GM21381 (cell line): ENCODE measurements at regions not wholly inside any gene's neighbourhood (a gene's known extent, or its start where the extent isn't known, plus 50 kb on each side); places are given as distances from the start of the nearest gene placed in this dataset.
"Not testable (repeated sequence)": the region's sequence is repeated elsewhere in the genome, so short reads cannot be mapped to it uniquely, and the experiment has no call there.

Experiments used
- ATAC-seq: cut with Tn5 transposase; IDR thresholded peaks from one replicate; pipeline ENCODE4 v1.9.1; 2021; ENCODE audit warnings: mild to moderate bottlenecking, moderate library complexity; ENCODE audit not compliant: unreplicated experiment

DNA sequence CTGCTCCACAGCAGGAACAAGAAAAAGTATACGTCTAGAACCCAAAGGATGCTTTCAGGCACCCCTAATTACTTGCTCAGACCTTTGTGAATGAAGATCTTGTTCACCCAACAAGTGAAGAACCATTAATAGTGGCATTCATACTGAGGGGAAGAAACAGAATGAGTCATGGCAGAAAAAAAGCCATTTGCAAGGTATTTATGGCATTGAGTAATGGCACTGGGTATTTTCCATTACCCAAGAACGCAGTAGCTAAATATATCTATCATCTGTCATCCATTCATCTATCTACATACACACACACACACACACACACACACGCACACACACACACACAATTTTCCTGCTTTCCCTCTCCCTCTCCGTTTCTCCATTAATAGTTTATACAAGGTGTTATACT, 56.4 kb upstream of the XIRP2 start:
- ATAC-seq = no peak

DNA sequence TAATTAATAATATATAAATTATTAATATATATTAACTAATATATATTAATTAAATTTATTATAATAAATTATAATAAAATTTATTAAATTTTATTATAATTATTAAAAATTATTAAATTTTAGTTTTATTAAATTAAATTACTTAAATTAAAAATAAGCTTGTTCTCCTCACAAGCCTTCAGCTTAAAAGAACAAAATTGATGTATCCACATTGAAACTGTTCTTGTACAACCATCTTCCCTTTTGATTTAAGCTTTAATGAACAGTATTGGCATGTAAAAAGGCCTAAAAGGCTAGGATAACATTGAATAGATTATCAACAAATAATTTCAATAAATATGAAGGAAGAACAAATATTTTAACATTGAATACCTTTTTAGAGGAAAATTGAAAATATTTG, 62.4 kb upstream of the XIRP2 start:
- no peak for ATAC-seq

DNA sequence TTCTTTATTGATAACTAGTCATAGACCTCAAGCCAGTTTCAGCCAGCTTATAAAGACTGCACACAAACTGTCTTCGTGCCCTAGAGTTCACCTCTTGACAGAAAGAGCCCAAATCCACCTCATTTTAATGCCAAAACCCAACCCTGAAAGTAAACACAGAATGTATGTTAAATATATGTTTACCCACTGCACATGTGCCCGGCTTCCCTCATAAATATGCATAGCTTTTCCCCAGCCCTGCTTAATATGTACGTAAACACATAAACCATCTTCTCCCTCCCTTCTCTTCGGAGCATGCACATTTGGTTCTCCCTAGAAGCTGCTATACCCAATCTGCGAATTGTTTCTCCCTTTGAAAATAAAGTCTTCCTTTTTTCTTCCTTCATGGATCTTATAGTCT, 73.9 kb upstream of the XIRP2 start:
- no peak for ATAC-seq

DNA sequence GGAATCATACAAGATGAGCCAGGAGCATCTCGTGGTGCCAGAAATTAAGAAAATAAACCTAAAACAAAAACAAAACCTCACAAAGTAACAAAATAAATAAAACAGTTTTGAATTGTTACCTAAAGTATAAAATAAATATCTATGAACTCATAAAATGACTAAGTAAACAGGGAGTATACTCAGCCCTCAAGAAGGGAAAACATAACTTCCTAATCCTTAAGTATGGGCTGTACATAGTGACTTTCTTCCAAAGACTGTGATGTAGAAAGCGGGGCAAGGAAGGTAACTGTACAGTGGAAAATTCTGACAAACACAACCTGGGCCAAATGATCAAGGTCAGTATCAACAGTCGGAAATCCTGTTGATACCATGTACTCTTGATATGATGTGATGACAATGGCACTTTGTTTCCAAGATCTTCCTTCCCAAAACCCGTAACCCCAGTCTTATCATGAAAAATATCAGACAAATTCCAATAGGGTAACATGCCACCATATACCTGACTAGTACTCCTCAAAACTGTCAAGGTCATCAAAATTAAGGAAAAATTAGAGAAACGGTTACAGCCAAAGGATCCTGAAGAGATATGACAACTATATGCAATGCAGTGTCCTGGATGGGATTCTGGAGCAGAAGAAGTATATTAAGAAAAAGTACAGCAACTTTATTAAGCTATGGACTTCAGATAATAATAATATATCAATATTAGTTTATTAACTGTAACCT, 76.0 kb upstream of the XIRP2 start:
- no peak for ATAC-seq

DNA sequence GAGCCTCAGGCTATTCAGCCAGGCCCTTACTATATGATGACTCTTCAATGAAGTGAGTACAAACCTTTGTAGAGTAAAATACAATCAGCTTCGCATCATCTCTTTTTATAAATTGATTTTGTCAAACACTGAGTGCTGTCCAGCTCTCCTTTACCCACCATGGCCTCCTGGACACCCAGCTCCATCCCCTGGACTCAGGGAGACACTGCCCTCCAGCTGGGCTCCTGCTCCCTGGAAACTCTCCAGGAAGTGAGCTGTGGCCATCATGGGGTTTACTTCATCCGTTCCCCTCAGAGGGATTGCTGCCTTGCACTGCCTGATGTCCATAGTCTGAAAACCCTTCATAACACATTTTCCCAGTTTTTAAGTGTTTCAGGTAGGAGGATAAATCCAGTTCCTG, 82.5 kb upstream of the XIRP2 start:
- no peak for ATAC-seq

DNA sequence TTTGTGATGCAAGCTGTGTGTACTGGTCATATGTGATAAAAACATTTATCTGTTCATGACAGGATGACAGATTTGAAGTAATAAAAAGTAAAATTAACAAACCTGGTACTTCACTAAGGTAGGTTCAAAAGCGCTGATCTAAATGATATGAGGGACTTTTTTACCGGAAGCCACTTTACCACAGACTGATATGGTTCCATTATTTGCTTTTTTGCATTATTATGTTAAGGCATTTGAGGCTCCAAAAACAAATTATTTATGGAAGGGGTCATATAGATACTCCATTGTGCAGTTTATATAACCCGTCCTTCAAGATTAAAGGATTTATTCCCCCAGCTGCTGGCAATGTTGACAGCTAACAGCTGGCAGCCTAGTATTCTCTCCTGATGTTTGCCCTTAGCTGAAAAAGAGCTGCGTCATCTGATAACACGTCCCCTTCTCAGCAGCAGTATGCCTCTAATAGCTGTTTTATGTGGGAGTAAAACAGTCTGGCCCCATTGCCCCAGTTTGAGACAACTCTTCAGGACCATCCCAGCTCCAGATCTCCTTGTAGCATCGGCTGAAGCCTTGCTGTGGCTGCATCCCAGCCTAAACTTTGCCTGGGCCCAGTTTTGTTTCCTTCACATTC, 84.8 kb upstream of the XIRP2 start:
- no peak for ATAC-seq

DNA sequence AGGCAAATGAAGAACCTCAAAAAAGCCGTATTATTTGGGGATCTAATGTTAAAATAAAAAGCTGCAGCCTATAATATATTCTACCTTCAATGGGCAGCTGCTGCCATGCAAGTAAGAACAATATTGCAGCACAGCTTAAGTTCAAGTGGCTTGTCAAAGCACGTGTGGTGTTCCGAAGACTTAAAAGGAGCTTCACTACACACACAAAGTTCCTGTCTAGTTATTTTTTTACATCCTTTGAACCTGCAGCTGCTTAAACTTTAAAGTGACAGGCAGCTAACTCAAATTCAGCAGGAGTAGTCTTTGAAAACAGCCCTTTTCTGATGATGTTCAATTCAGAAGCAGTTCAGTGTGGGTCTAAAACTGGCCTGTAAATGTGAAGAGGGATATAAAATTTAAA, 85.8 kb upstream of the XIRP2 start:
- no peak for ATAC-seq

DNA sequence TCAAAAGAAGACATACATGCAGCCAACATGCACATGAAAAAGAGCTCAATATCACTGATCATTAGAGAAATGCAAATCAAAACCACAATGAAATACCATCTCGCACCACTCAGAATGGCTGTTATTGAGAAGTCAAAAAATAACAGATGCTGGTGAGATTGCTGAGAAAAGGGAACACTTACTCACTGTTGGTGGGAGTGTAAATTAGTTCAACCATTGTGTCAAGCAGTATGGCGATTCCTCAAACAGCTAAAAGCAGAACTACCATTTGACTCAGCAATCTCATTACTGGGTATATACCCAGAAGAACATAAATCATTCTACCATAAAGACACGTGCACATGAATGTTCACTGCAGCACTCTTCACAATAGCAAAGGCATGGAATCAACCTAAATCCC, 95.5 kb upstream of the XIRP2 start:
- ATAC-seq = no peak

DNA sequence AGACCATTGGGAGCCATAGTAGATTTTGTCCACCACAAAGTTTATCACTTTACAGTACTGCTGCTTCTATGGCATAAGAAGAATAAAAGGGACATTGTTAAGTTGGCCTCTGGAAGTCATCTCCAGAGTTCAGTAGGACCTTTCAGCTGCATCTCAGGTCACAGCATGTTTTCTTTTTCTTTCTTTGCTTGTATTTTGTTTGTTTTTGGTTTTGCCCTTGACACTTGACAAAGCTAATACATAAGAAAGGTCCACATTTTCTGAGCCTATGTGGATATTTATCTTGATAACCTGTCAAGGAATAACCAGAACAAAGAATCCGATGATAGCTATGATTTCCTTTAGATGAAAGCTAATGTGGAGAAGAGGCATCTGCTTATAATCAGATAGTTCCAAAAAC, 101.6 kb upstream of the XIRP2 start:
- ATAC-seq = no peak

DNA sequence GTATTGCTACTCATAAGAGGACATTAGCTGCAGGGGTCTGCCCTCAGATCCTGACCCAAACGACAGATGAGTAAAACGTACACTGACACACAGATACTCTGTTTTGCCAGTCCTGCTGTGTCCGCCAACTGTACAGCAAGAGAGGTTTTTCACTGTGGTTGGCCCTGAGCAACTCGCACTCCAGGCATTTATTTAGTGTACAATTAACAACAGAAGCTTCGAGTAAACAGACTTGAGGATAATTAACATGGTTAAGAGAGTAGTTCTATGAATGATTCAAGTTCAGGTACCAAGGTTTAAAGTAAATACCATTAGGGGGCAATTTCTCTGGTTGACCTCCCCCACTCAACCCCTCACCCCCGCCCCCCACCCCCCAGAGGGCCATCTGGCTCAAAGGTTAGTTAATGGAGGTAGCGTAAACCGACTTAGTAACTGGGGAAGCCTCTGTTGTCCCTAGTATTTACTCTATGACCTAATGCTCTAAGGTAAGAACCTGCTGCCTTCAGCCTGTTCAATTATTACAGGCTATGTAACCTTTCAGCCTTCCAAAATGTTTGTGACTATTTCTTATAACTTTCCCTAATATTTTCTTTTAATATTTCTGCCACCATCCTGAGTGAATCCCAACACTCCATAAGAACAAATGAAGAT, 103.9 kb upstream of the XIRP2 start:
- no peak for ATAC-seq

DNA sequence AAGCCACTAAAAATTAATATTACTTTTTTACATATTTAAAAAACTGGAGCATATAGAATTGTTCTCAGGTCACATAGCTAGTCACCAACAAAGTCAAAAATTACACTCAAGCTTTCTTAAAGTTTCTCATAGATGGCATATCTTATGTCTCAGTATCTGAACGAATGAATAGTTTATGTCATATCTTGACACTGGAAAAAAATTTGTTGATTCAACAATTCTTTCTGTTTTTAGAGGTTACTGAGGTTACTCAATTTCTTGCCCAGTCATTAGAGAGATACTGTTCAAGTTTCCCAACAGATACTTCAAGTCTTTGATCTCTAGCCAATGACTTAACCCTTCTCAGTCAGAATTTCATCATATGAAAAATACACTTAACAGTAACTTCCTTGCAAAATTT, 113.1 kb upstream of the XIRP2 start:
- no peak for ATAC-seq

DNA sequence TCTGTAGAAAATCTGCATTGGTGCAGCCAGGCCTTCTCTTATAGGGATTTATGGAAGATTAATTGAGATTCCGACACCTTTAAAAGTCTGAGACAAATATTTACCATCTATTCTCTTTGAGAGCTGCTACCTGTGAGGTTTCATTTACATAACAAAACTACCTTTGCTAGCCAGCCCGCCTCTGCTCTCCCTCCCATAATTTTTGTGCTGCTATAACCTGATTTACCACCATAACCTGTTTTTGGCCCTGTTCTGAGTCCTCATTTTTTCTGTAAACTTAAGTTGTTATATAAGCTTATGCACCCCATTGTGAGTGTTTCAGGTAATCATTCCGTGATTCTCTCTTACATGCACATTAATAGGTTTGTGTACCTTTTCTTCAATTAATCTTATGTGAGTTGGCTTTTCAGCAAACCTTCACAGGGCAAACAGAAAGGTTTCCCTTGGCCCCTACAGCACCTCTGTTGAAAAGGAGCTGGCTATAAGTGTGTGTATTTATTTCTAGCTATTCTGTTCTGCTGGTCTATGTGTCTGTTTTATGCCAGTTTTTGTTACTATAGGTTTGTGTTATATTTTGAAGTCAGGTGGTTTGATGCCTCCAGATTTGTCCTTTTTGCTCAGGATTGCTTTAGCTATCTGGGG, 114.9 kb upstream of the XIRP2 start:
- no peak for ATAC-seq

DNA sequence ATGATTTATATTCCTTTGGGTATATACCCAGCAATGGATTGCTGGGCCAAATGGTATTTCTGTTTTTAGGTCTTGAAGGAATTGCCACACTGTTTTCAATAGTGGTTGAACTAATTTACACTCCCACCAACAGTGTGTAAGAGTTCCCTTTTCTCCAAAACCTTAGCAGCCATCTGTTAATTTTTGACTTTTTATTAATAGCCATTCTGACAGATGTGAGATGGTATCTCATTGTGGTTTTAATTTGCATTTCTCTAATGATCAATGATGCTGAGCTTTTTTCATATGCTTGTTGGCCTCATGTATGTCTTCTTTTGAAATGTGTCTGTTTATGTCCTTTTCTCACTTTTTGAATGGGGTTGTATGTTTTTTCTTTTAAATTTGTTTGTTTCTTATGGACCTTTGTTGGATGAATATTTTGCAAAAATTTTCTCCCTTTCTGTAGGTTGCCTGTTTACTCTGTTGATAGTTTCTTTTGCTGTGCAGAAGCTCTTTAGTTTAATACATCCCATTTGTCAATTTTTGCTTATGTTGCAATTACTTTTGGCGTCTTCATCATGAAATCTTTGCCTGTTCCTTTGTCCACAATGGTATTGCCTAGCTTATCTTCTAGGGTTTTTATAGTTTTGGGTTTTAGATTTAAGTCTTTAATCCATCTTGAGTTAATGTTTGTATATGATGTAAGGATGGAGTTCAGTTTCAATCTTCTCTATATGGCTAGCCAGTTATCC, 119.7 kb upstream of the XIRP2 start:
- ATAC-seq = peak; percentile 68

DNA sequence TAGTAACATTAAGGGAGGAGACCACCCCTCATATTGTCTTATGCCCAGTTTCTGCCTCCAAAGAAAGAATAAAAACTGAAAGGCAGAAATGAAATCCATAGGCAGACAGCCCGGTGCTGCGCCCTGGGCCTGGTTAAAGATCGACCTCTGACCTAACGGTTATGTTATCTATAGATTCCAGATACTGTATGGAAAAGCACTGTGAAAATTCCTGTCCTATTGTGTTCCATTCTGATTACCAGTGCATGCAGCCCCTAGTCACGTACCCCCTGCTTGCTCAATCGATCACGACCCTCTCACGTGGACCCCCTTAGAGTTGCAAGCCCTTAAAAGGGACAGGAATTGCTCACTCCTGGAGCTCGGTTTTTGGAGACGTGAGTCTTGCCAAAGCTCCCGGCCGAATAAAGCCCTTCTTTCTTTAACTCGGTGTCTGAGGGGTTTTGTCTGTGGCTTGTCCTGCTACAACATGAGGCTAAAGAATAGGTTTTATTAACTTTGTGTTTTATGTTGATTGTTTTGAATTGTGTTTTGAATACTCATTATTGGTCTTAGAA, 121.4 kb upstream of the XIRP2 start:
- not testable (repeated sequence) for ATAC-seq

DNA sequence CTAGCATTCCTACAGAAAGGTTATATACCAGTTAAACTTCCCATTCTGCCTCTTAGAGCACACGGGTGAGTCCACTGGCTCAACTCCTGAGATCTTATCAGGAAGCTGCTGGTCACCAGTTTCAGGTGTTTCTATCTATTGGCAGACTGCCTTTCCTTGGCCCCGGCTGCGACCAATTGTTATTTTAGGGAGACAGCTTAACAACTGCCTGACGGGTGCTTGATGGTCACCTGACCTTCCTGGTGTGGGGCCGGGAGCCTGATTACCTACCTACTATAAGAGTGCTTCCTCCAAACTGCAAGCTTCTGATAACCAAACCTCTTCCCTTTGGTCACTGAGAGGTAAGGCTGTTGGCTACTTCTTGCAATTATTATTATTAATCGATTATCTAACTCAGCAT, 122.1 kb upstream of the XIRP2 start:
- ATAC-seq = no peak

DNA sequence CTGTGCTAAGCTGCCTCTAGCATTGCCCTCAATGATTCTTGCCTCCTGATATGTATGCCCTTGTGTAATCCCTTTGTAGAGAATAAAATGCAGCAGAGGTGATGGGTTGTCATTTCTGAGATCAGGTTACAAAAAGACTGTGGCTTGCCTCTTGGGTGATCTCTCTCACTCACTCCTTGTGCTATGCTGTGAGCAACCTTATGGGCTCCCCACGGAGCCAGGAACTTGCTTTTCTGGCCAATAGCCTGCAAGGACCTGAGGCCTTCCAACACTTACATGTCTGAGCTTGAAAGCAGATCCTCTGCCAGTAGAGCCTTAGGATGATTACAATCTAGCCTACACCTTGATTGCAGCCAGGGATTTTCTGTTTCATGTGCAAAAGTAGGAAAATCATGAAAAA, 123.1 kb upstream of the XIRP2 start:
- no peak for ATAC-seq

DNA sequence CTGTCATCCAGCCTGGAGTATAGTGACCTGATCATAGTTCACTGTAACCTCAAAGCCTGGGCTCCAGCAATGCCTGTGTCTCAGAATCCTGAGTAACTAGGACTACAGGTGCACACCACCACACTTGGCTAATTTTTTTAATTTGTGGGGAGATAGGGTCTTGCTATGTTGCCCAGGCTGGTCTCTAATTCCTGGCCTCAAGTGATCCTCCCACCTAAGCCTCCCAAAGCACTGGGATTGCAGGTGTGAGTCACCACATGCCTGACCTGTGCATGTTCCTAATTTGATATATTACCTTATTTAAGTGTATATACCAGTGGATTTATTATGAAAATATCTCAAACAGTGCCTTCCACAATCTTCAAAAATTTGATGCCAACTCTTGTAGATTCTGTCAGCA, 123.6 kb upstream of the XIRP2 start:
- no peak for ATAC-seq

DNA sequence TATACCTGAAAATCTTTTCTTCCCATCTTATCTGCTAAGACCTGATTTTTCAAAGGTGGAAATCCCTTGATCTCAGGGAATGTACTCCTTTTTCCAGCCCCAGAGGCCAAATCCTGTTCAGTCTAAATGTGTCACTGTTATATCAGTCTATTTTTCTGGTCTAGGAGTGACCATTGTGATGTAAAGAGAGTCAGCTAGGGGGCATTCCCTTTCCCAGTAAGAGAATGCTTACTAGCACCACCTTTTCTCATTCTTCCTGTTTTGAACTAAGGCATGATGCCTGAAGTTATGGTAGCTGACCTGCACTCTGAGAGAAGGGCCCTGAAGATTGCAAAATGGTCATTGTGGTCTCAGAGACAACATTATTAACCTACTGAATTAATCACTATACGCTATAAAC, 124.1 kb upstream of the XIRP2 start:
- no peak for ATAC-seq

DNA sequence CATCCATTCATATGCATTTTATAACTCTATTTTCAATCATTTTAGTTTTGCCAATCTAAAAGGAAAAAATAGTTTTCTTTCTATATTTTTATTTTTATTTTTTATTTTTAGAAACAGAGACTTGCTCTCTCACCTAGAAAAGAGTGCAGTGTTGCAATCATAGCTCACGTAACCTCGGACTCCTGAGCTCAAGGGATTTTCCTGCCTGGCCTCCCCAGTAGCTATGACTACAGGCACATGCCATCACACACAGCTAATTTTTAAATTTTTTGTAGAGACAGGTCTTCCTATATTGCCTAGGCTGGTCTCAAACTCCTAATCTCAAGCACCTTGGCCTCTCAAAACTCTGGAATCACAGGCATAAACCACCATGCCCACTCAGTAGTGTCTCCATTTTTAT, 125.5 kb upstream of the XIRP2 start:
- no peak for ATAC-seq

DNA sequence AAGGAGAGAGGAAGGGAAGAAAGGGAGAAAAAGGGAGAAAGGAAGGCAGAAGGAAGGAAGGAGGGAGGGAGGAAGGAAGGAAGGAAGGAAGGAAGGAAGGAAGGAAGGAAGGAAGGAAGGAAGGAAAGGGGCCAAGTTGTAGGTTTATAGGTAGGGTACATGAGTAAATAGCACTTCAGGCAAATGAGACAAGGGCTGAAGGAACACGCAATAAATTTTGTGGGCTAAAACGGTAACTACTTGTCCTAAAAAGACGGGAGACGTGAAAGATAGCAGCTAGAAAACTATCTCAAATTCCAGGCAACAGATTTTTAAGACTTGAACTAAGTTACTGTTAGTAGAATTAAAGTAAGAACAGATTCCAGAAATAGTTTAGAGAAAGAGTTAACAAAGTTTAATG, 129.3 kb upstream of the XIRP2 start:
- no peak for ATAC-seq

DNA sequence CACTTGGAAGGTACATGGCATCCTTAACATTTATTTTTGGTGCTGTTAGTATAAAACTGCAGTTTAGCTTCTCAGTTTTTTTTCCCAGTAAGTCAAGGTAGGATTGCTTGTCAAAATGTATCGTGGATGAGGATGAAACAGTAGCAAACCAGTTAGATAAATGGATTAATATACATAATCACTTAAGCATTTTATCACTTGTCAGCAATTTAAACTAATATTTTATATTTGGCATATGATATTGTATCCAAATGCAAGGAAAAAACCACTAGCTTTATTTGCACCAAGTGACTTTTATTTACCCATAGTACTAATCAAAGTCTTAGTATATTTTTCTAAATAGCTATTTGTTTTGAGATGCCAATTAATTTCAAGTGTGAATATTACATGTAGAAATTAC, 137.7 kb upstream of the XIRP2 start:
- ATAC-seq = no peak
